Skin of body (tissue), 1 donor: ENCODE measurements at regions not wholly inside any gene's neighbourhood (a gene's known extent, or its start where the extent isn't known, plus 50 kb on each side); places are given as distances from the start of the nearest gene placed in this dataset.
A peak's percentile ranks its signal among the peaks of the same experiment; 100 is the strongest.

Experiments used
- DNase-seq: peaks from one replicate; lab custom pipeline; 2025; lab: John Stamatoyannopoulos, UW

- no peak for DNase-seq
These were observed 299.5 kb upstream of the CLNK start for GRCh38 chr4:10983885-10984640.

GRCh38 chr4:10983268-10983667 lies 298.7 kb upstream of the CLNK start:
- DNase-seq = no peak

GRCh38 chr4:10982305-10982704 lies 297.7 kb upstream of the CLNK start:
- no peak for DNase-seq

- DNase-seq = peak; percentile 17
These were observed 297.0 kb upstream of the CLNK start for GRCh38 chr4:10981576-10981975.

- DNase-seq = peak; percentile 19
These were observed 296.5 kb upstream of the CLNK start for GRCh38 chr4:10981096-10981495.

- no peak for DNase-seq
These were observed 294.5 kb upstream of the CLNK start for GRCh38 chr4:10979032-10979431.

- no peak for DNase-seq
These were observed 293.0 kb upstream of the CLNK start for GRCh38 chr4:10977534-10977933.

- no peak for DNase-seq
These were observed 289.8 kb upstream of the CLNK start for GRCh38 chr4:10974371-10974770.

GRCh38 chr4:10973686-10974085 lies 289.1 kb upstream of the CLNK start:
- no peak for DNase-seq

GRCh38 chr4:10971800-10972401 lies 287.3 kb upstream of the CLNK start:
- DNase-seq = no peak

- no peak for DNase-seq
These were observed 280.6 kb upstream of the CLNK start for GRCh38 chr4:10965196-10965595.

- DNase-seq = no peak
These were observed 279.6 kb upstream of the CLNK start for GRCh38 chr4:10963958-10964703.

- DNase-seq = peak; percentile 29
These were observed 278.7 kb upstream of the CLNK start for GRCh38 chr4:10963241-10963640.

- DNase-seq = no peak
These were observed 277.7 kb upstream of the CLNK start for GRCh38 chr4:10962246-10962645.

GRCh38 chr4:10960389-10960788 lies 275.8 kb upstream of the CLNK start:
- DNase-seq = no peak

GRCh38 chr4:10959586-10959985 lies 275.0 kb upstream of the CLNK start:
- peak; percentile 42 for DNase-seq

- DNase-seq = no peak
These were observed 273.8 kb upstream of the CLNK start for GRCh38 chr4:10958226-10958856.

GRCh38 chr4:10951306-10951705 lies 266.7 kb upstream of the CLNK start:
- DNase-seq = no peak

- no peak for DNase-seq
These were observed 264.6 kb upstream of the CLNK start for GRCh38 chr4:10949039-10949733.

- DNase-seq = no peak
These were observed 263.3 kb upstream of the CLNK start for GRCh38 chr4:10947898-10948297.

- no peak for DNase-seq
These were observed 259.8 kb upstream of the CLNK start for GRCh38 chr4:10944321-10944720.
